ENCODE measurements at regions not wholly inside any gene's neighbourhood (a gene's known extent, or its start where the extent isn't known, plus 50 kb on each side); places are given as distances from the start of the nearest gene placed in this dataset.

GRCh38 chrX:67780694-67781109, 236.9 kb downstream of the AR start:
- DNase-seq (ENCODE audit: low read depth, low spot score): peak; percentile 76

- DNase-seq (ENCODE audit: low read depth, low spot score): no peak
Measured at GRCh38 chrX:67781132-67781531, 237.3 kb downstream of the AR start.

- DNase-seq (ENCODE audit: low read depth, low spot score): no peak
Measured at GRCh38 chrX:67784712-67785111, 240.9 kb downstream of the AR start.

GRCh38 chrX:67787196-67787595, 243.4 kb downstream of the AR start:
- DNase-seq (ENCODE audit: low read depth, low spot score): no peak

GRCh38 chrX:67789536-67789935, 245.7 kb downstream of the AR start:
- DNase-seq (ENCODE audit: low read depth, low spot score): no peak
